SK-N-SH treated with all-trans-retinoic acid at 6 μM for 48 hours (cell line): ENCODE measurements at regions not wholly inside any gene's neighbourhood (a gene's known extent, or its start where the extent isn't known, plus 50 kb on each side); places are given as distances from the start of the nearest gene placed in this dataset.

Experiments
- ATAC-seq: fragments of 200-7000 bp; cut with Tn5 transposase; 3 replicates; pipeline ENCODE4 v1.9.1; 2020; ENCODE audit warnings: mild to moderate bottlenecking, moderate library complexity
- ARNTL ChIP-seq: fragments of 450-650 bp; formaldehyde crosslinking; IDR thresholded peaks from 2 replicates; pipeline ENCODE4 v1.5.0; 2020; ENCODE audit warnings: low read depth, mild to moderate bottlenecking, moderate library complexity, borderline replicate concordance
- CREB5 ChIP-seq: fragments of 250-450 bp; sonication (Bioruptor Pico); IDR thresholded peaks from 2 replicates; pipeline ENCODE4 v1.5.1; 2020; ENCODE audit warnings: low read depth, mild to moderate bottlenecking, moderate library complexity
- CSDC2 ChIP-seq: fragments of 250-450 bp; sonication (Bioruptor Pico); IDR thresholded peaks from 2 replicates; pipeline ENCODE4 v1.5.0; 2020; ENCODE audit warnings: mild to moderate bottlenecking, moderate library complexity
- CSRNP3 ChIP-seq: fragments of 250-450 bp; sonication (Bioruptor Pico); IDR thresholded peaks from 2 replicates; pipeline ENCODE4 v1.5.1; 2021; ENCODE audit warnings: mild to moderate bottlenecking, moderate library complexity
- ESRRG ChIP-seq: fragments of 250-450 bp; sonication (Bioruptor Pico); IDR thresholded peaks from 2 replicates; pipeline ENCODE4 v1.6.1; 2021; ENCODE audit warnings: mild to moderate bottlenecking
- ISL1 ChIP-seq: fragments of 250-450 bp; sonication (Bioruptor Pico); IDR thresholded peaks from 2 replicates; pipeline ENCODE4 v2.1.2; 2022; ENCODE audit warnings: mild to moderate bottlenecking, moderate library complexity
- OSR1 ChIP-seq: fragments of 250-450 bp; sonication (Bioruptor Pico); IDR thresholded peaks from 2 replicates; pipeline ENCODE4 v1.8.0; 2022; ENCODE audit warnings: moderate library complexity, mild to moderate bottlenecking, inconsistent platforms
- PATZ1 ChIP-seq: fragments of 250-450 bp; sonication (Bioruptor Pico); IDR thresholded peaks from 2 replicates; pipeline ENCODE4 v1.8.0; 2020; ENCODE audit warnings: mild to moderate bottlenecking, moderate library complexity, borderline replicate concordance
- POU6F1 ChIP-seq: fragments of 250-450 bp; sonication (Bioruptor Pico); IDR thresholded peaks from 2 replicates; pipeline ENCODE4 v1.8.0; 2021; ENCODE audit warnings: low read depth, mild to moderate bottlenecking, moderate library complexity, borderline replicate concordance
- PPARA ChIP-seq: fragments of 250-450 bp; sonication (Bioruptor Pico); IDR thresholded peaks from 2 replicates; pipeline ENCODE4 v1.5.0; 2020; ENCODE audit warnings: mild to moderate bottlenecking, borderline replicate concordance
- RARB ChIP-seq: fragments of 250-450 bp; sonication (Bioruptor Pico); IDR thresholded peaks from 2 replicates; pipeline ENCODE4 v1.8.0; 2021; ENCODE audit warnings: mild to moderate bottlenecking, moderate library complexity
- SNAI2 ChIP-seq: fragments of 250-450 bp; sonication (Bioruptor Pico); IDR thresholded peaks from 2 replicates; pipeline ENCODE4 v1.5.0; 2020; ENCODE audit warnings: mild to moderate bottlenecking, moderate library complexity
- TCF4 ChIP-seq: fragments of 250-450 bp; sonication (Bioruptor Pico); IDR thresholded peaks from 2 replicates; pipeline ENCODE4 v1.8.0; 2021; ENCODE audit warnings: mild to moderate bottlenecking, moderate library complexity, borderline replicate concordance
- TOX ChIP-seq: fragments of 250-450 bp; sonication (Bioruptor Pico); IDR thresholded peaks from 2 replicates; pipeline ENCODE4 v1.8.0; 2021; ENCODE audit warnings: mild to moderate bottlenecking, moderate library complexity, borderline replicate concordance
- TSHZ2 ChIP-seq: fragments of 250-450 bp; sonication (Bioruptor Pico); IDR thresholded peaks from 2 replicates; pipeline ENCODE4 v1.5.0; 2020; ENCODE audit warnings: mild to moderate bottlenecking, moderate library complexity
- ZC3H10 ChIP-seq: fragments of 250-450 bp; sonication (Bioruptor Pico); IDR thresholded peaks from 2 replicates; pipeline ENCODE4 v1.5.1; 2021; ENCODE audit warnings: mild to moderate bottlenecking, moderate library complexity
- ZFP3 ChIP-seq: fragments of 250-450 bp; sonication (Bioruptor Pico); IDR thresholded peaks from 2 replicates; pipeline ENCODE4 v1.5.0; 2020; ENCODE audit warnings: mild to moderate bottlenecking, moderate library complexity
- ZNF565 ChIP-seq: fragments of 450-650 bp; formaldehyde crosslinking; conservative IDR thresholded peaks from 2 replicates; pipeline ENCODE4 v1.5.0; 2020; ENCODE audit warnings: low read depth, mild to moderate bottlenecking, moderate library complexity
- ZNF70 ChIP-seq: fragments of 450-650 bp; formaldehyde crosslinking; IDR thresholded peaks from 2 replicates; pipeline ENCODE4 v1.5.0; 2020; ENCODE audit warnings: mild to moderate bottlenecking, moderate library complexity
- ZNF8 ChIP-seq: fragments of 450-650 bp; formaldehyde crosslinking; IDR thresholded peaks from 2 replicates; pipeline ENCODE4 v1.5.0; 2020; ENCODE audit warnings: mild to moderate bottlenecking, moderate library complexity

DNA sequence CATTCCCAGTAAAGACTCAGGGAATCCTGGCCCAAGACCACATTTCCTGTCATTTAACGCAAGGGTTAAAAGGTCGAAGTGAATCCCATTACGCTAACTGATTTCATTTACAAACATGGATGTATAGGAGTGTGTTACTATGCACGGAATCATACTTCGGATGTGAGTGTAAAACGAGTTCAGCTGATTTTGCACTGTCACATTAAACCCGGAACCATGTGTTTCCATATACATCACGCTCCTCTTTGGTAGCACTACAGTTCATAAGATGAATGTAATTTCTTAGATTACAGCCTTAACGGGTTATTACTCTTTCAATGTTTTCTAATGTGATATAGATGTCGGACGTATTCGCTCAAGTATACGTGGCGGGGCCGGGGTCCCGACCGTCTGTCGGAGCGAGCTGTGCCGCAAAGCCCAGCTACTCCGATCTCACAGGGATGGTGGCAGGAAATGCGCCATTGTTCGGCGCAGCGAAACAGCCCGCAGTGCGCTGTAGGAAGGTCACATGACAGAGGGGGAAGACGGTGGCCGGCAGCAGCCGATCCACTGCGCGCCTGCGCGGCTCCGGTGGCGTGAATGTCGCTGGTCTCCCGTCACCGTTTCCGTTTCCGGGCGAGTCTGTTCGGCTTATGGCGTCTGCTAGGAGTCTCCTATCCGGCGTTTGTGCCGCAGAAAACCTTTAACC is 97.3 kb downstream of the NPAP1 start:
- peak; percentile 91 for ATAC-seq
- TF ChIP-seq TOX (CRISPR knock-in tag) (no peak), SNAI2 (CRISPR knock-in tag) (no peak), ZFP3 (CRISPR knock-in tag) (no peak), CSRNP3 (CRISPR knock-in tag) (no peak), ZNF70 (no peak), ZNF8 (CRISPR knock-in tag) (no peak), ISL1 (no peak), POU6F1 (CRISPR knock-in tag) (no peak), ARNTL (CRISPR knock-in tag) (no peak), PATZ1 (CRISPR knock-in tag) (no peak), CSDC2 (CRISPR knock-in tag) (no peak)

DNA sequence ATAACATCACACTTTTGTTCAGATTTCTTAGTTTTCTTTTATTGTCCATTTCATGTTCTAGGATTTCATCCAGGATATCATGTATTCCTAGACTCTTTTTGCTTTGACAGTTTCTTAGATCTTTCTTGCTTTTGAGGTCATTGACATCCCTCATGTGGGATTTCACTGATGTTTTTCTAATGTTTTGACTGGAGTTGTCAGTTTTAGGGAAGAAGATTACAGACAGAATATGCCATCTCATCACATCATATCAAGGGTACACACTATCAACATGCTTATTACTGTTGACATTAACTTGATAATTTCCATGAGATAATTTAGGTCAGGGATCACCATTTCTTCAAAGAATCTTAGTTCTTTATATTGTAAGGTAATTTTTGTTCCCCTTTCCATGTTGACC is 101.7 kb downstream of the NPAP1 start:
- TF ChIP-seq CSDC2 (CRISPR knock-in tag), result no peak
- TF ChIP-seq TSHZ2 (CRISPR knock-in tag), result no peak
- TF ChIP-seq TCF4 (CRISPR knock-in tag), result no peak
- no peak for TF ChIP-seq RARB (CRISPR knock-in tag)
- no peak for TF ChIP-seq ZNF565 (CRISPR knock-in tag)
- no peak for TF ChIP-seq OSR1 (CRISPR knock-in tag)
- TF ChIP-seq PATZ1 (CRISPR knock-in tag), result no peak
- no peak for TF ChIP-seq SNAI2 (CRISPR knock-in tag)
- no peak for TF ChIP-seq ZNF8 (CRISPR knock-in tag)
- TF ChIP-seq ZFP3 (CRISPR knock-in tag), result no peak
- no peak for TF ChIP-seq ZC3H10 (CRISPR knock-in tag)
- TF ChIP-seq TOX (CRISPR knock-in tag), result no peak
- no peak for TF ChIP-seq ARNTL (CRISPR knock-in tag)
- TF ChIP-seq ESRRG (CRISPR knock-in tag), result no peak
- no peak for TF ChIP-seq ISL1
- TF ChIP-seq POU6F1 (CRISPR knock-in tag), result no peak
- TF ChIP-seq CREB5 (CRISPR knock-in tag), result no peak
- TF ChIP-seq ZNF70, result no peak
- TF ChIP-seq PPARA (CRISPR knock-in tag), result no peak

More for the DNA sequence above, 101.7 kb downstream of the NPAP1 start:
- ATAC-seq, result no peak
